H9 (cell line): ENCODE measurements at regions not wholly inside any gene's neighbourhood (a gene's known extent, or its start where the extent isn't known, plus 50 kb on each side); places are given as distances from the start of the nearest gene placed in this dataset.

Source experiments
- DNase-seq: peaks from one replicate; pipeline ENCODE4 v3.0.0-alpha.2; 2017
- H2AFZ ChIP-seq: one replicate; pipeline ENCODE4 v1.6.1; 2013; ENCODE audit warnings: mild to moderate bottlenecking, low read length, control low read depth, moderate library complexity
- H2AK5ac ChIP-seq: 2 replicates; pipeline ENCODE4 v1.6.1; 2013; ENCODE audit warnings: low read length, control low read depth, mixed read lengths; ENCODE audit not compliant: insufficient read length
- H2BK120ac ChIP-seq: one replicate; pipeline ENCODE4 v1.6.1; 2013; ENCODE audit warnings: low read depth, mild to moderate bottlenecking, low read length, control low read depth, inconsistent platforms; ENCODE audit not compliant: poor library complexity, severe bottlenecking
- H2BK12ac ChIP-seq: 2 replicates; pipeline ENCODE4 v1.6.1; 2013; ENCODE audit warnings: low read length, control low read depth, mixed read lengths, low read depth; ENCODE audit not compliant: insufficient read length
- H2BK15ac ChIP-seq: 2 replicates; pipeline ENCODE4 v1.6.1; 2013; ENCODE audit warnings: low read depth, low read length, control low read depth
- H2BK20ac ChIP-seq: one replicate; pipeline ENCODE4 v1.6.1; 2013; ENCODE audit warnings: low read depth, mild to moderate bottlenecking, low read length, control low read depth, inconsistent platforms; ENCODE audit not compliant: poor library complexity, severe bottlenecking
- H2BK5ac ChIP-seq: 2 replicates; pipeline ENCODE4 v1.6.1; 2013; ENCODE audit warnings: low read length, control low read depth, mixed read lengths; ENCODE audit not compliant: insufficient read length
- H3K14ac ChIP-seq: 2 replicates; pipeline ENCODE4 v1.6.1; 2013; ENCODE audit warnings: low read length, control low read depth; ENCODE audit not compliant: insufficient read depth
- H3K18ac ChIP-seq: 2 replicates; pipeline ENCODE4 v1.6.1; 2013; ENCODE audit warnings: low read depth, mild to moderate bottlenecking, mixed read lengths, low read length, control low read depth; ENCODE audit not compliant: insufficient read length
- H3K23ac ChIP-seq: 2 replicates; pipeline ENCODE4 v1.6.1; 2013; ENCODE audit warnings: low read length, control low read depth, mixed read lengths, low read depth; ENCODE audit not compliant: insufficient read length
- H3K23me2 ChIP-seq: 2 replicates; pipeline ENCODE4 v1.6.1; 2013; ENCODE audit warnings: low read depth, mild to moderate bottlenecking, mixed read lengths, low read length, control low read depth; ENCODE audit not compliant: insufficient read length, poor library complexity, severe bottlenecking
- H3K27ac ChIP-seq: 2 replicates; pipeline ENCODE4 v1.5.1; 2013; ENCODE audit warnings: low read length, control low read depth, mixed read lengths, low read depth; ENCODE audit not compliant: insufficient read length
- H3K27me3 ChIP-seq: 2 replicates; pipeline ENCODE4 v1.6.1; 2013; ENCODE audit warnings: low read length, control low read depth, inconsistent platforms; ENCODE audit not compliant: insufficient read depth
- H3K4ac ChIP-seq: 2 replicates; pipeline ENCODE4 v1.6.1; 2013; ENCODE audit warnings: low read depth, mild to moderate bottlenecking, control low read depth, inconsistent platforms, low read length, moderate library complexity
- H3K4me1 ChIP-seq: 2 replicates; pipeline ENCODE4 v1.6.1; 2013; ENCODE audit warnings: low read length, control low read depth, inconsistent platforms; ENCODE audit not compliant: insufficient read depth
- H3K4me2 ChIP-seq: 2 replicates; pipeline ENCODE4 v1.6.1; 2013; ENCODE audit warnings: low read length, control low read depth, mixed read lengths; ENCODE audit not compliant: insufficient read length, insufficient read depth
- H3K56ac ChIP-seq: 2 replicates; pipeline ENCODE4 v1.6.1; 2013; ENCODE audit warnings: low read depth, mild to moderate bottlenecking, mixed read lengths, low read length, control low read depth; ENCODE audit not compliant: insufficient read length
- H3K79me1 ChIP-seq: 2 replicates; pipeline ENCODE4 v1.6.1; 2013; ENCODE audit warnings: low read depth, mild to moderate bottlenecking, moderate library complexity, low read length, control low read depth, inconsistent platforms; ENCODE audit not compliant: insufficient read depth, poor library complexity, severe bottlenecking
- H3K79me2 ChIP-seq: 2 replicates; pipeline ENCODE4 v1.6.1; 2013; ENCODE audit warnings: low read length, control low read depth, inconsistent platforms; ENCODE audit not compliant: insufficient read depth
- H3K9ac ChIP-seq: 2 replicates; pipeline ENCODE4 v1.6.1; 2013; ENCODE audit warnings: low read length, control low read depth, mixed read lengths; ENCODE audit not compliant: insufficient read length; ENCODE audit errors: extremely low read depth
- H3K9me3 ChIP-seq: one replicate; pipeline ENCODE4 v1.6.1; 2013; ENCODE audit warnings: low read depth, low read length, inconsistent platforms; ENCODE audit not compliant: control insufficient read depth
- H3T11ph ChIP-seq: one replicate; pipeline ENCODE4 v1.6.1; 2013; ENCODE audit warnings: mild to moderate bottlenecking, low read length, control low read depth, inconsistent platforms
- H4K20me1 ChIP-seq: one replicate; pipeline ENCODE4 v1.6.1; 2013; ENCODE audit not compliant: control insufficient read depth, insufficient read length, insufficient read depth
- H4K5ac ChIP-seq: 2 replicates; pipeline ENCODE4 v1.6.1; 2013; ENCODE audit warnings: low read depth, mild to moderate bottlenecking, mixed read lengths, low read length, control low read depth; ENCODE audit not compliant: insufficient read length
- H4K8ac ChIP-seq: replicated peaks from 2 replicates; pipeline ENCODE4 v1.6.1; 2013; ENCODE audit warnings: low read length, control low read depth, mixed read lengths, low read depth; ENCODE audit not compliant: insufficient read length
- H4K91ac ChIP-seq: 2 replicates; pipeline ENCODE4 v1.6.1; 2013; ENCODE audit warnings: low read depth, mild to moderate bottlenecking, moderate library complexity, mixed read lengths, low read length, control low read depth; ENCODE audit not compliant: insufficient read length
- H3K27ac Mint-ChIP-seq, 3 experiments: 2 replicates in 2 of 3; 3 replicates in 1 of 3; pipeline ENCODE4 v1.8.0; 2020 to 2021; ENCODE audit warnings: mixed read lengths in 3 of 3, mild to moderate bottlenecking in 1 of 3, moderate library complexity in 1 of 3
- H3K27me3 Mint-ChIP-seq: 2 replicates; pipeline ENCODE4 v1.8.0; 2021; ENCODE audit warnings: low read depth, mild to moderate bottlenecking, moderate library complexity, mixed read lengths
- H3K36me3 Mint-ChIP-seq, 3 experiments: 2 replicates in 2 of 3; 3 replicates in 1 of 3; pipeline ENCODE4 v1.8.0; 2020 to 2021; ENCODE audit warnings: low read depth in 3 of 3, mixed read lengths in 3 of 3; ENCODE audit not compliant: insufficient read depth in 1 of 3
- H3K4me1 Mint-ChIP-seq, 2 experiments: 2 replicates each; pipeline ENCODE4 v1.8.0; 2020; ENCODE audit warnings: mixed read lengths in 2 of 2
- H3K4me3 Mint-ChIP-seq, 2 experiments: 2 replicates in 1 of 2; 3 replicates in 1 of 2; pipeline ENCODE4 v1.8.0; 2020 to 2021; ENCODE audit warnings: mild to moderate bottlenecking in 2 of 2, mixed read lengths in 2 of 2, moderate library complexity in 1 of 2
- H3K9me3 Mint-ChIP-seq, 2 experiments: 2 replicates in 1 of 2; 3 replicates in 1 of 2; pipeline ENCODE4 v1.8.0; 2020; ENCODE audit warnings: mild to moderate bottlenecking in 2 of 2, mixed read lengths in 2 of 2, moderate library complexity in 1 of 2
- WGBS: extraction: QIAGEN DNeasy Blood & Tissue Kit; methylation state at CpG from one replicate; pipeline ENCODE4 v1.1.7; 2013; ENCODE audit warnings: missing lambda C conversion rate, low lambda C conversion rate, mixed read lengths; ENCODE audit not compliant: insufficient read length; ENCODE audit errors: extremely low coverage; 5-methylcytosine and 5-hydroxymethylcytosine counted together
- TF ChIP-seq, protein P1 (sequence below): fragments of 200-600 bp; sonication (generic); conservative IDR thresholded peaks from 3 replicates; pipeline ENCODE4 v1.8.0; 2021; ENCODE audit warnings: antibody characterized with exemption, mild to moderate bottlenecking

DNA sequence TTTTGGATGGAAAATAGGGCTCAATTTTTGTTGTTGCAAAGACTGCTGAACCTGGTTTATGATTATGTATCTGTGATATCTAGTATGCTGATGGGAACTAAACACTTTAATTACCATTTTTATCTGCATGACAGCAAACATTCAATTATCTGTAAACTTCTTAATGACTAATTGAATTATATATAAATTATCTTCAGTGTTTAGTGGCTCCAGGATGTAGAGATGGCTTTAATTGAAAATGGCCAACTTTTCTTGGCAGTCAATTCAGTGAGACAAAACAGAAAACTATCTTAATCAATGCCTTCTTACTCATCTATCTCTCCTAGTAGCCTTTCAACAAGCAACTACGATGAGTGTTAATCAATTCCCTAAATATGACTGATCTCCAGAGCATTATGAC is 591.3 kb downstream of the HACE1 start:
- Mint-ChIP-seq H3K4me1 (no peaks in the 10 kb centered on the region), H3K4me3 (no peak overlapping the region), H3K36me3 (no peaks in the 10 kb centered on the region), H3K9me3 (no peaks in the 10 kb centered on the region), H3K27me3 (no peaks in the 10 kb centered on the region), H3K27ac (no peak overlapping the region)
- Histone ChIP-seq H3K23ac (no peak overlapping the region), H3K14ac (no peak overlapping the region), H3K23me2 (no peaks in the 10 kb centered on the region), H3K9ac (no peak overlapping the region), H3K27ac (no peak overlapping the region), H2AK5ac (no peak overlapping the region), H4K5ac (no peak overlapping the region), H4K20me1 (no peaks in the 10 kb centered on the region), H2BK20ac (no peak overlapping the region), H3K56ac (no peak overlapping the region), H4K8ac (no peak overlapping the region), H3K79me1 (no peaks in the 10 kb centered on the region), H3K27me3 (no peaks in the 10 kb centered on the region), H3K18ac (no peak overlapping the region), H2AFZ (no peak overlapping the region), H2BK15ac (no peak overlapping the region), H3K9me3 (no peaks in the 10 kb centered on the region), H3K4ac (no peak overlapping the region), H3K79me2 (no peaks in the 10 kb centered on the region), H2BK12ac (no peak overlapping the region), H2BK120ac (no peak overlapping the region), H3K4me2 (no peak overlapping the region), H3K4me1 (no peaks in the 10 kb centered on the region), H2BK5ac (no peak overlapping the region), H4K91ac (no peak overlapping the region), H3T11ph (no peak overlapping the region)
- no CpG with 5 or more reads among the region's 1 CpG for WGBS
- TF ChIP-seq, protein P1, sequence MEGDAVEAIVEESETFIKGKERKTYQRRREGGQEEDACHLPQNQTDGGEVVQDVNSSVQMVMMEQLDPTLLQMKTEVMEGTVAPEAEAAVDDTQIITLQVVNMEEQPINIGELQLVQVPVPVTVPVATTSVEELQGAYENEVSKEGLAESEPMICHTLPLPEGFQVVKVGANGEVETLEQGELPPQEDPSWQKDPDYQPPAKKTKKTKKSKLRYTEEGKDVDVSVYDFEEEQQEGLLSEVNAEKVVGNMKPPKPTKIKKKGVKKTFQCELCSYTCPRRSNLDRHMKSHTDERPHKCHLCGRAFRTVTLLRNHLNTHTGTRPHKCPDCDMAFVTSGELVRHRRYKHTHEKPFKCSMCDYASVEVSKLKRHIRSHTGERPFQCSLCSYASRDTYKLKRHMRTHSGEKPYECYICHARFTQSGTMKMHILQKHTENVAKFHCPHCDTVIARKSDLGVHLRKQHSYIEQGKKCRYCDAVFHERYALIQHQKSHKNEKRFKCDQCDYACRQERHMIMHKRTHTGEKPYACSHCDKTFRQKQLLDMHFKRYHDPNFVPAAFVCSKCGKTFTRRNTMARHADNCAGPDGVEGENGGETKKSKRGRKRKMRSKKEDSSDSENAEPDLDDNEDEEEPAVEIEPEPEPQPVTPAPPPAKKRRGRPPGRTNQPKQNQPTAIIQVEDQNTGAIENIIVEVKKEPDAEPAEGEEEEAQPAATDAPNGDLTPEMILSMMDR: no peak
- no peak for DNase-seq
